HG02571 (cell line): ENCODE measurements at regions not wholly inside any gene's neighbourhood (a gene's known extent, or its start where the extent isn't known, plus 50 kb on each side); places are given as distances from the start of the nearest gene placed in this dataset.
"Not testable (repeated sequence)": the region's sequence is repeated elsewhere in the genome, so short reads cannot be mapped to it uniquely, and the experiment has no call there.

Experiments
- ATAC-seq: cut with Tn5 transposase; IDR thresholded peaks from one replicate; pipeline ENCODE4 v1.9.1; 2021; ENCODE audit warnings: mild to moderate bottlenecking, moderate library complexity; ENCODE audit not compliant: unreplicated experiment

DNA sequence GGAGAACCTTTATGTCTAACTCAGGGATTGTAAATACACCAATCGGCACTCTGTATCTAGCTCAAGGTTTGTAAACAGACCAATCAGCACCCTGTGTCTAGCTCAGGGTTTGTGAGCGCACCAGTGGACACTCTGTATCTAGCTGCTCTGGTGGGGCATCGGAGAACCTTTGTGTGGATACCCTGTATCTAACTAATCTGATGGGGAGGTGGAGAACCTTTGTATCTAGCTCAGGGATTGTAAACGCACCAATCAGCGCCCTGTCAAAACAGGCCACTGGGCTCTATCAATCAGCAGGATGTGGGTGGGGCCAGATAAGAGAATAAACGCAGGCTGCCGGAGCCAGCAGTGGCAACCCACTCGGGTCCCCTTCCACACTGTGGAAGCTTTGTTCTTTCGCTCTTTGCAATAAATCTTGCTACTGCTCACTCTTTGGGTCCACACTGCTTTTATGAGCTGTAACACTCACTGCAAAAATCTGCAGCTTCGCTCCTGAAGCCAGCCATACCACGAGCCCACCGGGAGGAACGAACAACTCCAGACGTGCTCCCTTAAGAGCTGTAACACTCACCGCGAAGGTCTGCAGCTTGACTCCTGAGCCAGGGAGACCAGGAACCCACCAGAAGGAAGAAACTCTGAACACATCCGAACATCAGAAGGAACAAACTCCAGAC is 1673.2 kb upstream of the B3GALT2 start:
- not testable (repeated sequence) for ATAC-seq

DNA sequence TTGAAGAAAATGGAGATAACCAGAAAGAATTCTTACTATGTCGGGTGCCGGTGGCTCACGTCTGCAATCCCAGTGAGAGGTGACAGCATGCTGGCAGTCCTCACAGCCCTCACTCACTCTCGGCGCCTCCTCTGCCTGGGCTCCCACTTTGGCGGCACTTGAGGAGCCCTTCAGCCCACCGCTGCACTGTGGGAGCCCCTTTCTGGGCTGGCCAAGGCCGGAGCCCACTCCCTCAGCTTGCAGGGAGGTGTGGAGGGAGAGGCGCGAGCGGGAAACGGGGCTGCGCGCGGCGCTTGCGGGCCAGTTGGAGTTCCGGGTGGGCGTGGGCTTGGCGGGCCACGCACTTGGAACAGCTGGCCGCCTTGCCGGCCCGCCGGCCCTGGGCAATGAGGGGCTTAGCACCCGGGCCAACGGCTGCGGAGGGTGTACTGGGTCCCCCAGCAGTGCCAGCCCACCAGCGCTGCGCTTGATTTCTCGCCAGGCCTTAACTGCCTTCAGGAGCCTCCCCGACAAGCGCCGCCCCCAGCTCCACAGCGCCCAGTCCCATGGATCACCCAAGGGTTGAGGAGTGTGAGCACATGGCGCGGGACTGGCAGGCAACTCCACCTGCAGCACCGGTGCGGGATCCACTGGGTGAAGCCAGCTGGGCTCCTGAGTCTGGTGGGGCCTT is 1672.5 kb upstream of the B3GALT2 start:
- not testable (repeated sequence) for ATAC-seq

DNA sequence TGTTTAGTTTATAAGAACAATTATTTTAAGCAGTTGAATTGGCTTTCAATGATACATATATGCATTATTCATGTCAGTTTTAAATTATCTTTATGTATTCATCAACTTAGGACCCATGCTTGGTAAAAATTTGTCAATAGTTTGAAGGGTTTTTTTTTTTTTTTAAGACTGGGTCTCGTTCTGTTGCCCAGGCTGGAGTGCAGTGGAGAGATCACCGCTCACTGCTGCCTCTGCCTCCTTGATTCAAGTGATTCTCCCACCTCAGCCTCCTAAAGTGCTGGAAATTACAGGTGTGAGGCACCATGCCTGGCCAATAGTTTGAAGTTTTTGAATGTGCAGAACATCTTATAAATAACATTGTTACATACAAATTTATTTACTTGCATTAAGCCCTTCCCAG is 1671.0 kb upstream of the B3GALT2 start:
- no peak for ATAC-seq

GRCh38 chr1:194848846-194849245 is 1662.4 kb upstream of the B3GALT2 start:
- no peak for ATAC-seq

DNA sequence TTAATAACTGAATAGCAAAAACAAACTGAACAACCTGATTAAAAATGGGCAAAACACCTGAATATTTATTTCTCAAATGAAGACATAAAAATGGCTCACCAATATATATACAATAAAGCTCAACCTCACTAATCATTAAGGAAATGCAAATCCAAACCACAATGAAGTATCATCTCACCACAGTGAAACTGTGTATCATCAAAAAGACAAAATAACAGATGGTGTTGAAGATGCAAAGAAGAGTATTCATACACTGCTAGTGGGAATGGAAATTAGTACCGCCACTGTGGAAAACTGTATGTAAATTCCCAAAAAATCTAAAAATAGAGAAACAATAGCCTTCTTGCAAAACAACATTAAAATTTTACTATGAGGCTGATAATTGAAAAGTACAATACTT is 1660.1 kb upstream of the B3GALT2 start:
- no peak for ATAC-seq

DNA sequence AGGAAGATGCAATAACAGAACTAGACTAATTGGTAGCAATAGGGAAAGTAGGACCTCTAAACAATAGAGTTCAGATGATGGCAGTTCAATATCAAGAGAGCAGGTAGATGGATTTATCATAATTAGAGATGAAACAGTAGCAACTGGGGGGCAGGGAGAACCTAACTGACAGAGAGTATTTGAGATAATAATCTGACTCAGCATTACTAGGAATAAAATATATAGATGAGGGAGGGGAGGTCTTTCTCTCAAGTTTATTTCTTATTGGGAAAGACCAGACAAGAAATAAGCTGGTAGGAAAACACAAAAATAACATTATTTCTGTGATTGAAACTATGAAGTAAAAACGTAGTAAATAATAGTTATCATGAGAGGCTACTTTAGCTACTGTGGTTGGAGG is 1656.7 kb upstream of the B3GALT2 start:
- no peak for ATAC-seq

GRCh38 chr1:194833111-194833510 is 1646.7 kb upstream of the B3GALT2 start:
- no peak for ATAC-seq

DNA sequence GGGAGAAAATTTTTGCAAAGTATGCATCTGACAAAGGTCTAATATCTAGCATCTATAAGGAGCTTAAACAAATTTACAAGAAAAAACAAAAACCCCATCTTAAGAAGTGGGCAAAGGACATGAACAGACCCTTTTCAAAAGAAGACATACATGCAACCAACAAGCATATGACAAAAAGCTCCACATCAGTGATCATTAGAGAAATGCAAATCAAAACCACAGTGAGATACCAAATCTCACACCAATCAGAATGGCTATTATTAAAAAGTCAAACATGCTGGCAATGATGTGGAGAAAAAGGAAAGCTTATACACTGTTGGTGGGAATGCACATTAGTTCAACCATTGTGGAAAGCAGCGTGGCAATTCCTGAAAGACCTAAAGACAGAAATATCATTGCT is 1645.2 kb upstream of the B3GALT2 start:
- not testable (repeated sequence) for ATAC-seq

GRCh38 chr1:194830387-194830786 is 1644.0 kb upstream of the B3GALT2 start:
- peak; percentile 85 for ATAC-seq

- ATAC-seq: no peak
Measured at GRCh38 chr1:194829492-194829891, 1643.1 kb upstream of the B3GALT2 start.

DNA sequence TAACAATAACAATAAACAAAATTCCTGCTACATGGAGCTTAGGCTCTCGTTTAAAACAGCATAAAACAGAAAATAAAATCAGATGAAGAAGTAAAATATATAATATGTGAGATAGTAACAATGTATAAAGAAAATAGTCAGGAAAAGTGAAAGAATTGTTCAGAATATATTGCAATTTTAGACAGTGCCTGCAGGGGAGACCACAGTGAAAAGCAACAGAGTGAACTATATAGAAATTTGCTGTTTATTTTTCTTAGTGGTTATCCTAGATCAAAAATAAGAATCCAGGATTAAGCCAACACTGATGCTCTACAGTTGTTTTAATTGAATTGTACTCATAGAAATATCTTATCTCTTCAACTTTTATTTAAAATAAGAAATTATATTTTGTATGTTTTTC is 1639.0 kb upstream of the B3GALT2 start:
- no peak for ATAC-seq

GRCh38 chr1:194821091-194821490 is 1634.7 kb upstream of the B3GALT2 start:
- no peak for ATAC-seq

DNA sequence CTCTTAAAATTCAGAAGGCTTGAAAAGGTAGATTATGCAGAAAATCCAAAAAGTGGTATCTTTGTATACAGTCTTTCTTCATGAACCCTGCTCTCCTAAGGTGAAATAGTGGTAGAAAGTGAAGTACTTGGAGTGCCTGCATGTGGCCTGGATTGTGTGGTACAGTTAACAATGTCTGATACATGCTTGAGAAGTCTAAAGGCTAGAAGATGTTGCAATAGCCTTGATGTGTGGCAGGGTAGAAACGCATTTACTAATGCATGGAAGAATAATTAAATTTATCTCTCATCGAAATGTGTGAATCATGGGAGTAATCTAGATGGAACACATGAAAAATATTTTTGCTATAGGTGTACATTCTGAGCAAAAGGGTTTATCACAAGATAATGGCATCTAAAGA is 1632.3 kb upstream of the B3GALT2 start:
- no peak for ATAC-seq

DNA sequence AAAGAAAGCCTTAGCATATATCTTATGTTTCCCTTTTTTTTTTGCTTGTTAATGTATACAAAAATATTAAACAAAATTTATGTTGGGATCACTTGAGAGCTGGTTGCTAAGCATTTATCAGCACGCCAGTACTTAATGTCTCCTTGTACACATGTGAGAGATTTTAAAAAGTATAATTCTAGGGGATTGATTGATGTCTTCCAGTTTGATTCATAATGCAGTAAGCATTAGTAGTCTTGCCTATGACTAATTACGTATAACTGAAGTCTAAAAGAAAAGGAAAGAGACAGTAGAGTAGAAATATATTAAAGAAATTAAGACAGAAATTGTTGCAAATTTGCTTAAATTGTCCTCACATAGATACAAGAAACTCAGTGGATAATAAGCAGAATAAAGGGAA is 1630.4 kb upstream of the B3GALT2 start:
- ATAC-seq: no peak

- no peak for ATAC-seq
Measured at GRCh38 chr1:194813096-194813495, 1626.7 kb upstream of the B3GALT2 start.

GRCh38 chr1:194809665-194810064 is 1623.3 kb upstream of the B3GALT2 start:
- no peak for ATAC-seq

DNA sequence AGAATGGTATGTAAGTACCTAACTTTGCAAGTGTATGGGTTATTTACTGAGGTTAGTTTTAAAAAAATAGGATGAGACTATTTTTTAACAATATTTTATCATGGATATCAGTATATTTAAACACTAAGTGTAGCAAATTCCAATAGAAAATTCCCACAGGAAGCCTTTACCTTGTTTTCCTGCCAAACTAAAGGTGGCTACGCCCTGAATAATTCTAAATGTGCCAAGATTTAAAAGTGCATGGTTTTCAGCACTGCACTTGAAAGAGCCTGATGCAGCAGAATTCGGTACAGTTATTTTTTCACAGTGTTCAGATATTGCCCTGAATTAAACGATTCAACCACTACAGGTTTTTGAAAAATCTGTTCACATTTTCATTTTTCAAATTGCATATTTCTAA is 1622.8 kb upstream of the B3GALT2 start:
- no peak for ATAC-seq

DNA sequence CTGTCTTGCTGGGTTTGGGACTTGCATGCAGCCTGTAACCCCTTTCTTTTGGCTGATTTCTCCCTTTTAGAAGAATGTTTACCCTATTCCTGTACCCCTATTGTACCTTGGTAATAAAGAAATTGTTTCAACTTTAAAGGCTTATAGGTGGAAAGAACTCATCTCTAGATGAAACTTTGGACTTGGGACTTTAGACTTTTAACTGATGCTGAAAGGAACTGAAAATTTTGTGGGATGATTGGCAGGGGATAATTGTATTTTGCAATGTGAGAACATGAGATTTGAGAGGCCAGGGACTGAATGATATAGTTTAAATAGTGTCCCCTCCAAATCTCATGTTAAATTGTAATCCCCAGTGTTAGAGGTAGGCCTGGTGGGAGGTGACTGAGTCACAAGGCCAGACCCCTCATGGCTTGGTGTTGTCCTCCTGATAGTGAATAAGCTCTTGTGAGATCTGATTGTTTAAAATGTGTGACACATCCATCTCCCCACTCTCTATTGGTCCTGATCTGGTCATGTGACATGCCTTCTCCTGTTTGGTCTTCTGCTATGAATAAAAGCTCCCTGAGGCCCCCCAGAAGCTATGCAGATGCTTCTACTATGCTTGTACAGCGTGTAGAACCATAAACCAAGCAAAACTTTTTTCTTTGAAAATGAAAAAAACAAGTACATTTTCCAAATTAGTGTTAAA is 1621.3 kb upstream of the B3GALT2 start:
- ATAC-seq: no peak

GRCh38 chr1:194802572-194802971 is 1616.2 kb upstream of the B3GALT2 start:
- ATAC-seq: no peak

GRCh38 chr1:194795917-194796593 is 1609.6 kb upstream of the B3GALT2 start:
- no peak for ATAC-seq

DNA sequence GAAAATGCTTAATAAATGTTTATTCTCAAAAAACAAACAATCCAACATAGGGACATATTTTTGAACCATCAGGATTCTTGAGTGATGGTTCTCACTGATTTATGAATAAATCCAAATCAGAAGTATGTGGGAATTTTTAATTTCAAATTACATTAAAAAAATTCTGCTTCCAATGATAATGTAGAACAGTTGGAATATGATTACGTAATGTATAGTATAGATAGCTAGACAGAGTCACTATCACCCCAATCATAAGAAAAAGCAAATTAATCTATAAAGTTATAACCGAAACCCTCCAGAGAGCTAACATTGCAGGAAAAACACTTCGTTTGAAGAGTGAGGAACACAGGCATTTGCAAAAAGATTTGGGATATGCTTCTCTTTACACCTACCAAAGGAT is 1600.6 kb upstream of the B3GALT2 start:
- ATAC-seq: no peak

GRCh38 chr1:194786027-194786426 is 1599.6 kb upstream of the B3GALT2 start:
- no peak for ATAC-seq
